WTC11 (cell line): ENCODE measurements at regions not wholly inside any gene's neighbourhood (a gene's known extent, or its start where the extent isn't known, plus 50 kb on each side); places are given as distances from the start of the nearest gene placed in this dataset.

ENCODE experiments used
- ATAC-seq: fragments of 200-7000 bp; cut with Tn5 transposase; 2 replicates; pipeline ENCODE4 v1.10.0; 2021; ENCODE audit warnings: mild to moderate bottlenecking, moderate library complexity
- CTCF ChIA-PET: fragments of 300-600 bp; sonication (Branson Sonifier 250); formaldehyde crosslinking; loops from one replicate; lab custom pipeline; 2021; ENCODE audit warnings: antibody characterized with exemption; lab: Charles Lee
- POLR2A ChIA-PET: fragments of 350-600 bp; sonication (Branson Sonifier 250); formaldehyde crosslinking; loops from one replicate; lab custom pipeline; 2021; ENCODE audit warnings: antibody characterized with exemption; lab: Charles Lee
- DNase-seq: peaks from one replicate; pipeline ENCODE4 v3.0.0; 2021; ENCODE audit warnings: low spot score
- H3K27ac Mint-ChIP-seq: 2 replicates; pipeline ENCODE4 v1.8.0; 2021; ENCODE audit warnings: mixed read lengths
- H3K27me3 Mint-ChIP-seq: 2 replicates; pipeline ENCODE4 v1.8.0; 2021; ENCODE audit warnings: low read depth, mild to moderate bottlenecking, moderate library complexity, mixed read lengths
- H3K36me3 Mint-ChIP-seq: 2 replicates; pipeline ENCODE4 v1.8.0; 2021; ENCODE audit warnings: mixed read lengths
- H3K4me1 Mint-ChIP-seq: 2 replicates; pipeline ENCODE4 v1.8.0; 2022; ENCODE audit warnings: mixed read lengths
- H3K4me3 Mint-ChIP-seq: 2 replicates; pipeline ENCODE4 v1.8.0; 2021; ENCODE audit warnings: mild to moderate bottlenecking, moderate library complexity, mixed read lengths
- H3K9me3 Mint-ChIP-seq: 2 replicates; pipeline ENCODE4 v1.8.0; 2021; ENCODE audit warnings: mixed read lengths
- CREB1 ChIP-seq: sonication (generic); formaldehyde crosslinking; IDR thresholded peaks from 2 replicates; pipeline ENCODE4 v1.8.0; 2023; ENCODE audit warnings: mild to moderate bottlenecking, missing genetic modification reagents
- GRHL2 ChIP-seq: fragments of 250-450 bp; sonication (Bioruptor Pico); IDR thresholded peaks from 2 replicates; pipeline ENCODE4 v1.8.0; 2022; ENCODE audit warnings: mild to moderate bottlenecking, moderate library complexity; ENCODE audit not compliant: insufficient replicate concordance, severe bottlenecking
- JAZF1 ChIP-seq: fragments of 250-450 bp; sonication (Bioruptor Pico); IDR thresholded peaks from 2 replicates; pipeline ENCODE4 v1.9.0; 2021; ENCODE audit warnings: moderate library complexity, mild to moderate bottlenecking, inconsistent platforms
- KAT7 ChIP-seq: sonication (generic); formaldehyde crosslinking; IDR thresholded peaks from 2 replicates; pipeline ENCODE4 v1.8.1; 2023; ENCODE audit warnings: missing genetic modification reagents, mild to moderate bottlenecking, borderline replicate concordance
- MXD4 ChIP-seq: fragments of 250-450 bp; sonication (Bioruptor Pico); IDR thresholded peaks from 2 replicates; pipeline ENCODE4 v1.8.0; 2021; ENCODE audit warnings: mild to moderate bottlenecking, moderate library complexity, borderline replicate concordance
- MYBL2 ChIP-seq: sonication (generic); formaldehyde crosslinking; IDR thresholded peaks from 2 replicates; pipeline ENCODE4 v1.8.1; 2023; ENCODE audit warnings: mild to moderate bottlenecking, moderate library complexity, missing genetic modification reagents
- RELA ChIP-seq: sonication (generic); formaldehyde crosslinking; IDR thresholded peaks from 2 replicates; pipeline ENCODE4 v1.8.1; 2022; ENCODE audit warnings: missing genetic modification reagents, mild to moderate bottlenecking, borderline replicate concordance
- SP1 ChIP-seq: sonication (generic); formaldehyde crosslinking; conservative IDR thresholded peaks from 2 replicates; pipeline ENCODE4 v1.8.1; 2022; ENCODE audit warnings: missing genetic modification reagents
- TEAD1 ChIP-seq: sonication (generic); formaldehyde crosslinking; IDR thresholded peaks from 2 replicates; pipeline ENCODE4 v1.8.0; 2022; ENCODE audit warnings: mild to moderate bottlenecking, missing genetic modification reagents
- ZNF263 ChIP-seq: sonication (generic); formaldehyde crosslinking; IDR thresholded peaks from 2 replicates; pipeline ENCODE4 v1.8.1; 2022; ENCODE audit warnings: low read depth, mild to moderate bottlenecking, moderate library complexity, missing genetic modification reagents
- ZNF317 ChIP-seq: sonication (generic); formaldehyde crosslinking; IDR thresholded peaks from 2 replicates; pipeline ENCODE4 v1.8.1; 2023; ENCODE audit warnings: low read depth, mild to moderate bottlenecking, moderate library complexity, missing genetic modification reagents, borderline replicate concordance
- TF ChIP-seq, protein P1 (sequence below): fragments of 250-450 bp; sonication (Bioruptor Pico); IDR thresholded peaks from 2 replicates; pipeline ENCODE4 v1.9.0; 2021; ENCODE audit warnings: mild to moderate bottlenecking
- TF ChIP-seq, protein P2 (sequence below): sonication (generic); formaldehyde crosslinking; IDR thresholded peaks from 2 replicates; pipeline ENCODE4 v1.8.1; 2023; ENCODE audit warnings: mild to moderate bottlenecking, missing genetic modification reagents
- TF ChIP-seq, protein P3 (sequence below): sonication (generic); formaldehyde crosslinking; IDR thresholded peaks from 2 replicates; pipeline ENCODE4 v1.8.0; 2023; ENCODE audit warnings: mild to moderate bottlenecking, missing genetic modification reagents
- TF ChIP-seq, protein P4 (sequence below): sonication (generic); formaldehyde crosslinking; IDR thresholded peaks from 2 replicates; pipeline ENCODE4 v1.8.1; 2023; ENCODE audit warnings: mild to moderate bottlenecking, missing genetic modification reagents, moderate library complexity
- TF ChIP-seq, protein P5 (sequence below): fragments of 200-600 bp; IDR thresholded peaks from 2 replicates; pipeline ENCODE4 v1.8.0; 2022; ENCODE audit warnings: antibody characterized with exemption

DNA sequence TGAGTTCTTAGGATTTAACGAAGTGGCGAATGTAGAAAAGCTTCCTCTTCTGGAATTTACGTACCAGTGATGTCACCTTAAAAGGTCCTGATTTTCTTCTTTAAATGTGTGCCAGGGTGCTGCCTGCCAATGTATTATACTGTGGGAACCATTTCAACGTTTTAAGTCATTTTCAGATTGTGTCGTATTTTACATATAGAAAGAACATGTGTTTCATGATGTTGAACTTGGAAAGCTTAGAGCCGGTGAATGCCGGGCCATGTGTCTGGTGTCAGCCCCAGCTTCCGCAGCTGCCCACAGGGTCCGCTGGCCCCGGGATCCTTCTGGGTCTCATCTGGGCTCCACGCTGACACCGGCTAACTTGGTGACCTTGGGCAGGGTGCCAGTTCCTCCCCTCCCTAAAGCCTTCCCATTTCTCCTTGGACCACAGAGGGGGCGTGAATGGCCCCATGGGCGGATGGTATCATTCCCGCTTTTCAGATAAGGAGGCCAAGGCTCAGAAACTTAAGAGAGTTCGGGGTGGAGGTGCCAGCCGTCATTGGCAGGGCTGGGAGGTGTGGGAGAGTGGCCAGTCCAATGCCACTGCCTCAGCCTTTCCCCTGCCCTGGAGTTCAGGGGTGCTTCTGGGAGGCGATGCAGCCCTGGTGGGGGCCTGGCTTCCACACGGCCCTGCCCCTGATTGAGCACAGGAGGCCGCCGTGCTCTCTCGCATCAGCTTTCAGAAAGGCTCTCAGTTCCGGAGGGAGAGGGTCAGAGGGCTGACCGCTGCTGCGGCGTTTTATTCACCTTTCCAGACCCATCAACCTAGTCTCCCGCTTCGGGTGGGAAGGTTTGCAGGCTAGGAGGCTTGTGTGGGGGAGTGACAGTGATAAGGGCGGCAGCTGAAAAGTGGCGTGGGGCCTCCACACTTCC is 68.8 kb upstream of the CIBAR2 start:
- POLR2A ChIA-PET, result interaction anchor here (0.6 kb wide), 1 partner anchor 54 kb away, joined by 3 read pairs; no protein-coding TSS in a partner anchor
- Mint-ChIP-seq H3K4me3 (no peak overlapping the region), H3K4me1 (peaks cover 2% of the 10 kb centered on the region), H3K27me3 (peaks cover 2% of the 10 kb centered on the region; the same call in 1 of the 2 replicates), H3K9me3 (peaks cover 18% of the 10 kb centered on the region), H3K36me3 (peaks cover 27% of the 10 kb centered on the region), H3K27ac (no peak overlapping the region)
- DNase-seq (no peak), ATAC-seq (no peak)
- TF ChIP-seq, protein P1, sequence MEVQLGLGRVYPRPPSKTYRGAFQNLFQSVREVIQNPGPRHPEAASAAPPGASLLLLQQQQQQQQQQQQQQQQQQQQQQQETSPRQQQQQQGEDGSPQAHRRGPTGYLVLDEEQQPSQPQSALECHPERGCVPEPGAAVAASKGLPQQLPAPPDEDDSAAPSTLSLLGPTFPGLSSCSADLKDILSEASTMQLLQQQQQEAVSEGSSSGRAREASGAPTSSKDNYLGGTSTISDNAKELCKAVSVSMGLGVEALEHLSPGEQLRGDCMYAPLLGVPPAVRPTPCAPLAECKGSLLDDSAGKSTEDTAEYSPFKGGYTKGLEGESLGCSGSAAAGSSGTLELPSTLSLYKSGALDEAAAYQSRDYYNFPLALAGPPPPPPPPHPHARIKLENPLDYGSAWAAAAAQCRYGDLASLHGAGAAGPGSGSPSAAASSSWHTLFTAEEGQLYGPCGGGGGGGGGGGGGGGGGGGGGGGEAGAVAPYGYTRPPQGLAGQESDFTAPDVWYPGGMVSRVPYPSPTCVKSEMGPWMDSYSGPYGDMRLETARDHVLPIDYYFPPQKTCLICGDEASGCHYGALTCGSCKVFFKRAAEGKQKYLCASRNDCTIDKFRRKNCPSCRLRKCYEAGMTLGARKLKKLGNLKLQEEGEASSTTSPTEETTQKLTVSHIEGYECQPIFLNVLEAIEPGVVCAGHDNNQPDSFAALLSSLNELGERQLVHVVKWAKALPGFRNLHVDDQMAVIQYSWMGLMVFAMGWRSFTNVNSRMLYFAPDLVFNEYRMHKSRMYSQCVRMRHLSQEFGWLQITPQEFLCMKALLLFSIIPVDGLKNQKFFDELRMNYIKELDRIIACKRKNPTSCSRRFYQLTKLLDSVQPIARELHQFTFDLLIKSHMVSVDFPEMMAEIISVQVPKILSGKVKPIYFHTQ (CRISPR knock-in tag), result no peak
- TF ChIP-seq, protein P2, sequence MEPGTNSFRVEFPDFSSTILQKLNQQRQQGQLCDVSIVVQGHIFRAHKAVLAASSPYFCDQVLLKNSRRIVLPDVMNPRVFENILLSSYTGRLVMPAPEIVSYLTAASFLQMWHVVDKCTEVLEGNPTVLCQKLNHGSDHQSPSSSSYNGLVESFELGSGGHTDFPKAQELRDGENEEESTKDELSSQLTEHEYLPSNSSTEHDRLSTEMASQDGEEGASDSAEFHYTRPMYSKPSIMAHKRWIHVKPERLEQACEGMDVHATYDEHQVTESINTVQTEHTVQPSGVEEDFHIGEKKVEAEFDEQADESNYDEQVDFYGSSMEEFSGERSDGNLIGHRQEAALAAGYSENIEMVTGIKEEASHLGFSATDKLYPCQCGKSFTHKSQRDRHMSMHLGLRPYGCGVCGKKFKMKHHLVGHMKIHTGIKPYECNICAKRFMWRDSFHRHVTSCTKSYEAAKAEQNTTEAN (CRISPR knock-in tag), result no peak
- TF ChIP-seq SP1 (CRISPR knock-in tag) (no peak), JAZF1 (CRISPR knock-in tag) (no peak), TEAD1 (CRISPR knock-in tag) (no peak), RELA (CRISPR knock-in tag) (no peak), GRHL2 (no peak), ZNF317 (no peak), CREB1 (CRISPR knock-in tag) (no peak), ZNF263 (CRISPR knock-in tag) (no peak), KAT7 (CRISPR knock-in tag) (no peak), MYBL2 (CRISPR knock-in tag) (no peak), MXD4 (CRISPR knock-in tag) (no peak)
- TF ChIP-seq, protein P3, sequence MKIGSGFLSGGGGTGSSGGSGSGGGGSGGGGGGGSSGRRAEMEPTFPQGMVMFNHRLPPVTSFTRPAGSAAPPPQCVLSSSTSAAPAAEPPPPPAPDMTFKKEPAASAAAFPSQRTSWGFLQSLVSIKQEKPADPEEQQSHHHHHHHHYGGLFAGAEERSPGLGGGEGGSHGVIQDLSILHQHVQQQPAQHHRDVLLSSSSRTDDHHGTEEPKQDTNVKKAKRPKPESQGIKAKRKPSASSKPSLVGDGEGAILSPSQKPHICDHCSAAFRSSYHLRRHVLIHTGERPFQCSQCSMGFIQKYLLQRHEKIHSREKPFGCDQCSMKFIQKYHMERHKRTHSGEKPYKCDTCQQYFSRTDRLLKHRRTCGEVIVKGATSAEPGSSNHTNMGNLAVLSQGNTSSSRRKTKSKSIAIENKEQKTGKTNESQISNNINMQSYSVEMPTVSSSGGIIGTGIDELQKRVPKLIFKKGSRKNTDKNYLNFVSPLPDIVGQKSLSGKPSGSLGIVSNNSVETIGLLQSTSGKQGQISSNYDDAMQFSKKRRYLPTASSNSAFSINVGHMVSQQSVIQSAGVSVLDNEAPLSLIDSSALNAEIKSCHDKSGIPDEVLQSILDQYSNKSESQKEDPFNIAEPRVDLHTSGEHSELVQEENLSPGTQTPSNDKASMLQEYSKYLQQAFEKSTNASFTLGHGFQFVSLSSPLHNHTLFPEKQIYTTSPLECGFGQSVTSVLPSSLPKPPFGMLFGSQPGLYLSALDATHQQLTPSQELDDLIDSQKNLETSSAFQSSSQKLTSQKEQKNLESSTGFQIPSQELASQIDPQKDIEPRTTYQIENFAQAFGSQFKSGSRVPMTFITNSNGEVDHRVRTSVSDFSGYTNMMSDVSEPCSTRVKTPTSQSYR (CRISPR knock-in tag), result no peak
- TF ChIP-seq, protein P4, sequence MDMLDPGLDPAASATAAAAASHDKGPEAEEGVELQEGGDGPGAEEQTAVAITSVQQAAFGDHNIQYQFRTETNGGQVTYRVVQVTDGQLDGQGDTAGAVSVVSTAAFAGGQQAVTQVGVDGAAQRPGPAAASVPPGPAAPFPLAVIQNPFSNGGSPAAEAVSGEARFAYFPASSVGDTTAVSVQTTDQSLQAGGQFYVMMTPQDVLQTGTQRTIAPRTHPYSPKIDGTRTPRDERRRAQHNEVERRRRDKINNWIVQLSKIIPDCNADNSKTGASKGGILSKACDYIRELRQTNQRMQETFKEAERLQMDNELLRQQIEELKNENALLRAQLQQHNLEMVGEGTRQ, result no peak
- TF ChIP-seq, protein P5, sequence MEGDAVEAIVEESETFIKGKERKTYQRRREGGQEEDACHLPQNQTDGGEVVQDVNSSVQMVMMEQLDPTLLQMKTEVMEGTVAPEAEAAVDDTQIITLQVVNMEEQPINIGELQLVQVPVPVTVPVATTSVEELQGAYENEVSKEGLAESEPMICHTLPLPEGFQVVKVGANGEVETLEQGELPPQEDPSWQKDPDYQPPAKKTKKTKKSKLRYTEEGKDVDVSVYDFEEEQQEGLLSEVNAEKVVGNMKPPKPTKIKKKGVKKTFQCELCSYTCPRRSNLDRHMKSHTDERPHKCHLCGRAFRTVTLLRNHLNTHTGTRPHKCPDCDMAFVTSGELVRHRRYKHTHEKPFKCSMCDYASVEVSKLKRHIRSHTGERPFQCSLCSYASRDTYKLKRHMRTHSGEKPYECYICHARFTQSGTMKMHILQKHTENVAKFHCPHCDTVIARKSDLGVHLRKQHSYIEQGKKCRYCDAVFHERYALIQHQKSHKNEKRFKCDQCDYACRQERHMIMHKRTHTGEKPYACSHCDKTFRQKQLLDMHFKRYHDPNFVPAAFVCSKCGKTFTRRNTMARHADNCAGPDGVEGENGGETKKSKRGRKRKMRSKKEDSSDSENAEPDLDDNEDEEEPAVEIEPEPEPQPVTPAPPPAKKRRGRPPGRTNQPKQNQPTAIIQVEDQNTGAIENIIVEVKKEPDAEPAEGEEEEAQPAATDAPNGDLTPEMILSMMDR, result no peak
- CTCF ChIA-PET, result interaction anchor here (1.0 to 1.7 kb wide), 2 partner anchors 66 to 310 kb away, joined by 4 to 7 read pairs; no protein-coding TSS in a partner anchor
